IgD-negative memory B cell (primary cell): ENCODE measurements at regions not wholly inside any gene's neighbourhood (a gene's known extent, or its start where the extent isn't known, plus 50 kb on each side); places are given as distances from the start of the nearest gene placed in this dataset.

ENCODE experiments used
- H3K27ac Mint-ChIP-seq, 3 donors: one replicate each; pipeline ENCODE4 v1.8.0; 2020 to 2022; ENCODE audit warnings: mild to moderate bottlenecking in 3 of 3, mixed read lengths in 3 of 3, moderate library complexity in 1 of 3
- H3K27me3 Mint-ChIP-seq: one replicate; pipeline ENCODE4 v1.8.0; 2021; ENCODE audit warnings: mixed read lengths
- H3K36me3 Mint-ChIP-seq: one replicate; pipeline ENCODE4 v1.8.0; 2020; ENCODE audit warnings: mild to moderate bottlenecking, mixed read lengths
- H3K4me1 Mint-ChIP-seq, 3 donors: one replicate each; pipeline ENCODE4 v1.8.0; 2020 to 2022; ENCODE audit warnings: mixed read lengths in 3 of 3, mild to moderate bottlenecking in 1 of 3
- H3K4me3 Mint-ChIP-seq, 4 donors: one replicate each; pipeline ENCODE4 v1.8.0; 2020 to 2022; ENCODE audit warnings: mild to moderate bottlenecking in 4 of 4, mixed read lengths in 4 of 4, moderate library complexity in 3 of 4
- H3K9me3 Mint-ChIP-seq, 3 donors: one replicate each; pipeline ENCODE4 v1.8.0; 2020 to 2021; ENCODE audit warnings: mixed read lengths in 3 of 3, mild to moderate bottlenecking in 1 of 3

GRCh38 chr5:120738568-120738967, 274.5 kb downstream of the PRR16 start:
- no peak overlapping the region for H3K27ac Mint-ChIP-seq
- H3K36me3 Mint-ChIP-seq, result no peaks in the 10 kb centered on the region
- no peaks in the 10 kb centered on the region for H3K27me3 Mint-ChIP-seq
- H3K9me3 Mint-ChIP-seq, result peaks cover 0 to 5% (median 4%) of the 10 kb centered on the region in 3 donors
- peaks cover 0 to 2% (median 0%) of the 10 kb centered on the region in 3 donors for H3K4me1 Mint-ChIP-seq
- no peak overlapping the region for H3K4me3 Mint-ChIP-seq

GRCh38 chr5:120740989-120741388, 276.9 kb downstream of the PRR16 start:
- Mint-ChIP-seq H3K9me3 (peaks cover 0 to 5% (median 3%) of the 10 kb centered on the region in 3 donors), H3K27ac (no peak overlapping the region), H3K27me3 (no peaks in the 10 kb centered on the region), H3K4me1 (peaks cover 0 to 2% (median 0%) of the 10 kb centered on the region in 3 donors), H3K36me3 (no peaks in the 10 kb centered on the region), H3K4me3 (no peak overlapping the region)

GRCh38 chr5:120748474-120748873, 284.4 kb downstream of the PRR16 start:
- Mint-ChIP-seq H3K36me3 (no peaks in the 10 kb centered on the region), H3K4me3 (no peak overlapping the region), H3K27me3 (no peaks in the 10 kb centered on the region), H3K4me1 (no peaks in the 10 kb centered on the region), H3K27ac (no peak overlapping the region), H3K9me3 (peaks cover 0 to 4% (median 3%) of the 10 kb centered on the region in 3 donors)

GRCh38 chr5:120749737-120750136, 285.6 kb downstream of the PRR16 start:
- Mint-ChIP-seq H3K4me1 (no peaks in the 10 kb centered on the region), H3K9me3 (peaks cover 0 to 6% (median 3%) of the 10 kb centered on the region in 3 donors), H3K27ac (no peak overlapping the region), H3K27me3 (no peaks in the 10 kb centered on the region), H3K36me3 (no peaks in the 10 kb centered on the region), H3K4me3 (no peak overlapping the region)

- no peaks in the 10 kb centered on the region for H3K27me3 Mint-ChIP-seq
- no peaks in the 10 kb centered on the region for H3K4me1 Mint-ChIP-seq
- no peak overlapping the region for H3K4me3 Mint-ChIP-seq
- peaks cover 0 to 12% (median 12%) of the 10 kb centered on the region in 3 donors for H3K9me3 Mint-ChIP-seq
- H3K27ac Mint-ChIP-seq, result no peak overlapping the region
- H3K36me3 Mint-ChIP-seq, result no peaks in the 10 kb centered on the region
These were observed 295.5 kb downstream of the PRR16 start for GRCh38 chr5:120759587-120759986.

GRCh38 chr5:120761986-120762385, 297.9 kb downstream of the PRR16 start:
- no peaks in the 10 kb centered on the region for H3K36me3 Mint-ChIP-seq
- H3K27ac Mint-ChIP-seq, result no peak overlapping the region
- no peak overlapping the region for H3K4me3 Mint-ChIP-seq
- H3K4me1 Mint-ChIP-seq, result no peaks in the 10 kb centered on the region
- H3K27me3 Mint-ChIP-seq, result no peaks in the 10 kb centered on the region
- peaks cover 0 to under 1% (median 0%) of the 10 kb centered on the region in 3 donors for H3K9me3 Mint-ChIP-seq

GRCh38 chr5:120765189-120765588, 301.1 kb downstream of the PRR16 start:
- no peaks in the 10 kb centered on the region for H3K27me3 Mint-ChIP-seq
- H3K36me3 Mint-ChIP-seq, result no peaks in the 10 kb centered on the region
- H3K27ac Mint-ChIP-seq, result no peak overlapping the region
- H3K4me1 Mint-ChIP-seq, result no peaks in the 10 kb centered on the region
- peaks cover under 1 to 9% (median 2%) of the 10 kb centered on the region in 3 donors for H3K9me3 Mint-ChIP-seq
- no peak overlapping the region for H3K4me3 Mint-ChIP-seq

- no peak overlapping the region for H3K27ac Mint-ChIP-seq
- no peak overlapping the region for H3K4me3 Mint-ChIP-seq
- no peaks in the 10 kb centered on the region for H3K4me1 Mint-ChIP-seq
- peaks cover 3 to 12% (median 4%) of the 10 kb centered on the region in 3 donors for H3K9me3 Mint-ChIP-seq
- H3K27me3 Mint-ChIP-seq, result no peaks in the 10 kb centered on the region
- no peaks in the 10 kb centered on the region for H3K36me3 Mint-ChIP-seq
These were observed 303.2 kb downstream of the PRR16 start for GRCh38 chr5:120767178-120767820.

GRCh38 chr5:120769312-120769872, 305.3 kb downstream of the PRR16 start:
- H3K27ac Mint-ChIP-seq, result no peak overlapping the region
- no peaks in the 10 kb centered on the region for H3K4me1 Mint-ChIP-seq
- no peaks in the 10 kb centered on the region for H3K27me3 Mint-ChIP-seq
- H3K36me3 Mint-ChIP-seq, result no peaks in the 10 kb centered on the region
- H3K9me3 Mint-ChIP-seq, result peaks cover 3 to 12% (median 4%) of the 10 kb centered on the region in 3 donors
- H3K4me3 Mint-ChIP-seq, result no peak overlapping the region

GRCh38 chr5:120771202-120771601, 307.1 kb downstream of the PRR16 start:
- Mint-ChIP-seq H3K4me1 (no peaks in the 10 kb centered on the region), H3K36me3 (peaks cover 2% of the 10 kb centered on the region), H3K4me3 (no peak overlapping the region), H3K9me3 (peaks cover 4 to 12% (median 5%) of the 10 kb centered on the region in 3 donors), H3K27me3 (no peaks in the 10 kb centered on the region), H3K27ac (no peak overlapping the region)

GRCh38 chr5:120778491-120779484, 314.7 kb downstream of the PRR16 start:
- no peaks in the 10 kb centered on the region for H3K27me3 Mint-ChIP-seq
- peaks cover 2% of the 10 kb centered on the region for H3K36me3 Mint-ChIP-seq
- no peak overlapping the region for H3K4me3 Mint-ChIP-seq
- no peaks in the 10 kb centered on the region for H3K4me1 Mint-ChIP-seq
- peaks cover 0 to 3% (median 2%) of the 10 kb centered on the region in 3 donors for H3K9me3 Mint-ChIP-seq
- no peak overlapping the region for H3K27ac Mint-ChIP-seq

- Mint-ChIP-seq H3K36me3 (peaks cover 2% of the 10 kb centered on the region), H3K9me3 (peaks cover 0 to 3% (median 2%) of the 10 kb centered on the region in 3 donors), H3K4me3 (no peak overlapping the region), H3K27ac (no peak overlapping the region), H3K4me1 (no peaks in the 10 kb centered on the region), H3K27me3 (no peaks in the 10 kb centered on the region)
These were observed 315.6 kb downstream of the PRR16 start for GRCh38 chr5:120779674-120780073.

GRCh38 chr5:120788481-120788880, 324.4 kb downstream of the PRR16 start:
- peaks cover 2% of the 10 kb centered on the region for H3K27me3 Mint-ChIP-seq
- no peak overlapping the region for H3K27ac Mint-ChIP-seq
- H3K36me3 Mint-ChIP-seq, result peaks cover 3% of the 10 kb centered on the region
- no peaks in the 10 kb centered on the region for H3K4me1 Mint-ChIP-seq
- no peaks in the 10 kb centered on the region for H3K9me3 Mint-ChIP-seq
- no peak overlapping the region for H3K4me3 Mint-ChIP-seq

- Mint-ChIP-seq H3K27ac (no peak overlapping the region), H3K36me3 (peaks cover 3% of the 10 kb centered on the region), H3K4me3 (no peak overlapping the region), H3K4me1 (no peaks in the 10 kb centered on the region), H3K9me3 (no peaks in the 10 kb centered on the region), H3K27me3 (peaks cover 2% of the 10 kb centered on the region)
These were observed 325.8 kb downstream of the PRR16 start for GRCh38 chr5:120789918-120790317.

GRCh38 chr5:120790339-120790738, 326.2 kb downstream of the PRR16 start:
- peaks cover 3% of the 10 kb centered on the region for H3K36me3 Mint-ChIP-seq

More at GRCh38 chr5:120790339-120790738, 326.2 kb downstream of the PRR16 start:
- peaks cover 2% of the 10 kb centered on the region for H3K27me3 Mint-ChIP-seq
- H3K27ac Mint-ChIP-seq, result no peak overlapping the region
- H3K4me1 Mint-ChIP-seq, result no peaks in the 10 kb centered on the region
- H3K4me3 Mint-ChIP-seq, result no peak overlapping the region
- no peaks in the 10 kb centered on the region for H3K9me3 Mint-ChIP-seq
